ENCODE measurements at regions not wholly inside any gene's neighbourhood (a gene's known extent, or its start where the extent isn't known, plus 50 kb on each side); places are given as distances from the start of the nearest gene placed in this dataset.
"Not testable (repeated sequence)": the region's sequence is repeated elsewhere in the genome, so short reads cannot be mapped to it uniquely, and the experiment has no call there.

- not testable (repeated sequence) for DNase-seq (ENCODE audit: extremely low read depth in 1 of 2, low read depth in 1 of 2)
Measured at GRCh38 chr4:74505355-74505978, 60.5 kb downstream of the AREG start.

GRCh38 chr4:74509363-74509762 lies 64.4 kb downstream of the AREG start:
- not testable (repeated sequence) for DNase-seq (ENCODE audit: extremely low read depth in 1 of 2, low read depth in 1 of 2)

DNA sequence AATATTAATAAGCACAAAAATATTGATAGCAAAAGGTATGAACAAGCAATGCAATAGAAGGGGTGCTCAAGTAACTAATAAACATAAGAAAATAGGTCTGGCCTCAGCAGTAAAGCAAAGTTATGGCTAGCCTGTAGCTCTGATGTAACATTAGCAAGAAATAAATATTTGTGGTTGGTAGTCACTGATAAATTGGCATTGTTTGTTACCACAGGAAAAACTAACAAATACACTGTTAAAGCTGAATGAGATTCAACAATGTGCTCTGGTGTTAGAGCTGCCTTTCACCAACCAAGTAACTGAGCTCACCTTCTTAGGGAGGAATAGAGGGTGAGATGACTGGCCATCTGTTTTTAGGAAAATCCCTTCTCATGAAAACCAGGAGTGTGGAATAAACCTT lies 71.4 kb downstream of the AREG start:
- DNase-seq (ENCODE audit: extremely low read depth in 1 of 2, low read depth in 1 of 2), result no peak

GRCh38 chr4:74517996-74518395 lies 73.1 kb downstream of the AREG start:
- DNase-seq (ENCODE audit: extremely low read depth in 1 of 2, low read depth in 1 of 2), result no peak

- no peak for DNase-seq (ENCODE audit: extremely low read depth in 1 of 2, low read depth in 1 of 2)
Measured at GRCh38 chr4:74522251-74522991, 77.5 kb downstream of the AREG start.

- DNase-seq (ENCODE audit: extremely low read depth in 1 of 2, low read depth in 1 of 2), result no peak
Measured at GRCh38 chr4:74523096-74523495, 78.2 kb downstream of the AREG start.

DNA sequence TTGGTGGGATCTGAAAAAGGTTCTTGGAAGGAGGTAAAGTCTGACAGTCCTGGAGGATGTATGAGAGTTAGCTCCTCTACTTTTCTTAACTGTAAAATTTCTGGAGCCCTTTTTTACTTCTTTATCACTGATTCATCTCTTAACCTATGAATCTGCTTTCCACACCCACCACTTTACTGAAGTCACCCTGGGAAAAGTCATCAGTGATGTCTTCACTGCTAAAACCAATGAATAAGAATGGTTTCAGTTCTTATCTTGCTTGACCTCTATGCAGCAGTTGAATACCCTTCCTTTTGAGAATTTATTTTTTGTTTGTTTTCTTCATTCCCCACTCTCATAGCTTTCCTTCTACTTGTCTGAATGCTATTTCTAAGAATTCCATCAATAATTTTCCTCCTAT lies 80.0 kb downstream of the AREG start:
- DNase-seq (ENCODE audit: extremely low read depth in 1 of 2, low read depth in 1 of 2), result no peak

GRCh38 chr4:74527049-74527448 lies 82.1 kb downstream of the AREG start:
- DNase-seq (ENCODE audit: extremely low read depth in 1 of 2, low read depth in 1 of 2), result no peak

- no peak for DNase-seq (ENCODE audit: extremely low read depth in 1 of 2, low read depth in 1 of 2)
Measured at GRCh38 chr4:74528178-74528577, 83.2 kb downstream of the AREG start.

- DNase-seq (ENCODE audit: extremely low read depth in 1 of 2, low read depth in 1 of 2), result no peak
Measured at GRCh38 chr4:74529284-74530041, 84.5 kb downstream of the AREG start.

DNA sequence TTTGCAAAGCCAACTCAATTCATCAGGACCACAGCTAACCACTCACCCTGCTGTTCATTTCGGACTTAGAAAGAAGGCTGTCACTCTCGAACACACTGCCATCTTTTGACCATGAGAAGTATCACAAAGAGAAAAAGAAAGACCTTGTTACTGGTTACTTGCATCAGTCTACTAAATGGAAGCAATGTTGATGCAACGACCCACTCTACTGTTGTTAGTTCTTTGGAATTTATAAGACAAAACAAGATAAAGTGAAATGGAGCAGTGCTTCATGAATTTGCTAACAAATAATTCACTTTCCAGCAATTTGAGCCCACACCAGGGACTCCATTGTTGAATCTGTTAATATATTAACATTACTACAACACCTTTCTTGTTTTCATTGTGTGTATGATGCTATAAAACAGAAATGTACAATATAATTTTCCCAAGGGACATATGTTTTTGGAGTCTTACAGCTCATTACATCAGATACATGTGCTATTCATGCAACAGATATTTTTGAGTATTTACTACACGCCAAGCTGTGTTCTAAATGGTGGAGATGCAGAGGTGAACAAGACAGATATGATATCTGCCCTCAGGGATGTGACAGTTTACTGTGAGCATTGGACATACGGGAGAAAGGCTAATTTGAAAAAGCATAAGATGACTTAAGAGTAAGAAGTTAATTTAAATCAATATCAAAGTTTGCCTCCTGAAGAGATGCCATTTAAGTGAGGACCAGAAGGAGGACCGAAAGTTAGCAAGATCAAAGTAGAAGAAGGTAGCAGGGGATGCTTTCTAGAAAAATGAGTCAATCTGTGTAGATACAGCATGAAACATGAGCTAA lies 87.2 kb downstream of the AREG start:
- DNase-seq (ENCODE audit: extremely low read depth in 1 of 2, low read depth in 1 of 2), result no peak

DNA sequence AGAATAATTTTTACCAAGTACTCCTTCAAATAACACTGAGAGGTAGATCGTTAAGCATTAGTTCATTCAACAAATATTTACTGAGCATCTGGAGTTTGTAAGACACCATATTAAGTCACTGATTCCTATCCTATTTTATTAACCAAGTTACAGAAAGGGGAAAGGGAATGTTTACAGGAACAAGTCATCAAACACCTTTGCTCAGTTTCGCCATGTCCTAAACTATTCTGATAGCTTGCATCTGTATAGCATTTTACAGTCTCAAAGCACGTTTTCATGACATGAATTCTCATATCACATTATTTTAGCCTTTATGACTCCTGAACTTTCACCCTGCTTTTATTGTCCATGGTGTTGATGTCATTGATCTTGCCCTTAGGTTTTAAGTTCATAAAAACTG lies 89.2 kb downstream of the AREG start:
- no peak for DNase-seq (ENCODE audit: extremely low read depth in 1 of 2, low read depth in 1 of 2)

GRCh38 chr4:74534936-74535335 lies 90.0 kb downstream of the AREG start:
- no peak for DNase-seq (ENCODE audit: extremely low read depth in 1 of 2, low read depth in 1 of 2)

GRCh38 chr4:74535512-74535911 lies 90.6 kb downstream of the AREG start:
- no peak for DNase-seq (ENCODE audit: extremely low read depth in 1 of 2, low read depth in 1 of 2)

- no peak for DNase-seq (ENCODE audit: extremely low read depth in 1 of 2, low read depth in 1 of 2)
Measured at GRCh38 chr4:74536557-74536956, 91.6 kb downstream of the AREG start.

- DNase-seq (ENCODE audit: extremely low read depth in 1 of 2, low read depth in 1 of 2), result no peak
Measured at GRCh38 chr4:74537459-74537858, 92.5 kb downstream of the AREG start.

DNA sequence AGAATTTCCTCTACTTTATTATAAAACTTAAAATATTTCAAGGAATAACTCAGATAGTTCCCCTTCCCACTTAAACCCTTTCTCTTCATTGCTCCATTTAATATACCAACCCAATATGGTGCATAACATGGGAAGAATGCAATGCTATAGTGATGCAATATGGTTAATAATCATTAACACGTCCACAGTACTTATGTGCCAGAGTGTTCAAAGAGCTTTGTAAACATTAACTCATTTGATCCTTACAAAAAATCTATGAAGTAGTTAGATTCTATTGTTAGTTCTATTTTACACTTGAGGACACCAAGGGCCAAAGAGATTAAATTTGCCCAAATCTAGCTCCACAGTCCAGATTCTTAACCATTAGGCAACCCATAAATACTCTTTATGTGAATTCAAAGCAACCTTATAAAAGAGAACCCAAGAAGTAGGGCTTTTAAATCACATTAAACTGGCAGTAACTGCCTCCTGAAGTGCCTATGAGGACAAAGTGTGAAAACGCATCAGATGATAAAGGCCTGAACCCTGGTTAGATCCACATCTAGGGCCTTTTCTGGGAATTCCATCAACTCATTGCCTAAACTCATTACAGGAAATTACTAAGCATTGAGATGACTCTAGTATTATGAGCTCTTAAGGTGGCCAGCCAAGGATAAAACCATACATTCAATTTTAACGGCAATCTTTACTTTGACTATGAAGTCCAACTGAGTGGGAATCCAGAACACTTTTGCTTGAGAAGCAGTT lies 94.3 kb downstream of the AREG start:
- DNase-seq (ENCODE audit: extremely low read depth in 1 of 2, low read depth in 1 of 2), result no peak

DNA sequence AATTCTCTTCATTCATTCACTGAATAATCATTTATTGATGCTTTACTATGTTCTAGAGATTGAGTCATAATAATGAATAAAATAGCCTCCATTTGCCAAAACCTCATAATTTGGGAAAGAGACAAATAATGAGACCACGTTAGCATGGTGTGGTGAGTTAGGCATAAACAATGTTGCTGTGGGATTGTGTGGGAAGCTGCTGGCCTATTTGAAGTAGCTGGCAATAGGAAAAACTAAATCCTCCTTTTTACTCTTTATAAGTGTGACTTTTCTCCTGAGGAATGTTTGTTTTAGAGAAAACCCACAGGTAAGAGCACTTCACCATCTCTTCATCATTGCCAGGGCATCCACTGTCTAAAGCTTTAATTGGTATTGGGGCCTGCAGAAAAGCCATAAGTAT lies 95.3 kb downstream of the AREG start:
- DNase-seq (ENCODE audit: extremely low read depth in 1 of 2, low read depth in 1 of 2), result no peak

DNA sequence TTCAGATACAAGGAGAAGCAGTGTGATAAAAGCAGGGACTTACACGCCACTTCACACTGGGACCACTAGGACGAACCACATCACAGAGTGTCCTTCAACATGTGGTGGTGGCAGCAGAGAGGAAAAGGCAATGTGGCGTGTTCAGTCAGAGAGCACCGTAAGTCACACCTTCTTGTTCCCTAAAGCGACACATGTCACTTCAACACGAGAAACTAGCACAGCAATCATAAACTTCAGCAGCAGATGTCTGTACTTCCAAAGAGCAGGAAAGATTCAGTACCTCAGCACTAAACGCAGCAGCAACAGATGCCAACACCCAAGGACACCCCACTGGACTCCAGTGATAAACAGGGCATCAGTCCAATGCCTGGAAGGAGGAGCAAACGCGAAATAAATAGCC lies 96.7 kb downstream of the AREG start:
- DNase-seq (ENCODE audit: extremely low read depth in 1 of 2, low read depth in 1 of 2), result no peak

DNA sequence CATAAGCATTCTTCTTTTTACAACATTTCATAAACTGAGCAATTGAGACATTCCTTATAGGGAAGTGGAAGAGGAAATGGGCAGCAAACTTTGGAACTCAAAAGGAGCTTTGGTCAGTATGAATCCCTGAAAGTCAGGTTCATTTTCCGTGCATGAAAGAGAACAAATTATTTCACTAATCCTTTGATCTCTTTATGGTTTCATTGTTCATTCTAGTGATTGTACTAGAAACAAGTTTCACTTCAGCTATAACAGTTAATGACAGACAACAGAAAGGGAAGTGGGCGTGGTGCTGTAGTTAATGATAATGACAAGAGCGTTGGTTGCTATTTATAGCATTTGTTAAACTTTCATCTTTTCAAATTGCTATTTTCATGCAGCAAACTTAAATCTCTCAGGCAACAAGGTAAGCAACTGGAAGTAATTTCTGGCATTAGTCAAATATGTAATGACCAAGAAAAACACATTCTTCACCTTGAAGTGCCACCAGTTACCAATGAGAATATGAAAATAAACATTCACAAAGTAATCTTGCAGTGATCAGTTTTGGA lies 98.4 kb downstream of the AREG start:
- DNase-seq (ENCODE audit: extremely low read depth in 1 of 2, low read depth in 1 of 2), result no peak

Data from activated CD8-positive, alpha-beta memory T cell treated with anti-CD3 and anti-CD28 coated beads for 1 hour (primary cell).